ENCODE measurements at regions not wholly inside any gene's neighbourhood (a gene's known extent, or its start where the extent isn't known, plus 50 kb on each side); places are given as distances from the start of the nearest gene placed in this dataset.

- H3K4me3 Mint-ChIP-seq: no peak overlapping the region
- CTCF ChIA-PET: no interaction called here
- ATAC-seq (no peak), DNase-seq (no peak)
- no peak overlapping the region for H3K27ac Mint-ChIP-seq
- H3K9me3 Mint-ChIP-seq (ENCODE audit: low read depth): peaks cover 9% of the 10 kb centered on the region
- no peaks in the 10 kb centered on the region for H3K4me1 Mint-ChIP-seq
- no peaks in the 10 kb centered on the region for H3K27me3 Mint-ChIP-seq
- H3K36me3 Mint-ChIP-seq: no peaks in the 10 kb centered on the region
These were observed 819.0 kb upstream of the ADGRL4 start for GRCh38 chr1:79825551-79825950.

DNA sequence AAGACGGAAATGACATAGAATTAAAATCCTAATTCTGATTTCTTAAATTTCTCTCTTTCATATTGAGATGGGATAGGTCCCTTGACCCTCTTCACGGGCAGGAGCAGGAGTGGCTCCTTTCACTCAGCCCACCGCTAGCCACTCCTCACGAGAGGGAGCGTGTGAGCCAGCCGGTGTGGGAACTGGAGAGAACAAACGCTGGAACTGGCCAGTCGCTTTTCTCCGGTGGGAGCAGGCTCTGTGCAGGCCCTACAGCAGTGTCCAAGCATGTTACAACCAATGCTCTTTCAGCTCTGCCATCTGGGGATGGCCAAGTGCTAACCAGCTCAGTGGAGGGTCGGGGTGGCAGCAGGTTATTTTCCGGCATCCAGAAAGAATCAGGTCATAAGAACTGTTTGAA is 815.5 kb upstream of the ADGRL4 start:
- Mint-ChIP-seq H3K9me3 (ENCODE audit: low read depth) (peaks cover 5% of the 10 kb centered on the region), H3K4me3 (no peak overlapping the region), H3K27me3 (no peaks in the 10 kb centered on the region), H3K27ac (no peak overlapping the region), H3K36me3 (no peaks in the 10 kb centered on the region), H3K4me1 (no peaks in the 10 kb centered on the region)
- CTCF ChIA-PET: no interaction called here
- ATAC-seq: no peak
- DNase-seq: no peak

DNA sequence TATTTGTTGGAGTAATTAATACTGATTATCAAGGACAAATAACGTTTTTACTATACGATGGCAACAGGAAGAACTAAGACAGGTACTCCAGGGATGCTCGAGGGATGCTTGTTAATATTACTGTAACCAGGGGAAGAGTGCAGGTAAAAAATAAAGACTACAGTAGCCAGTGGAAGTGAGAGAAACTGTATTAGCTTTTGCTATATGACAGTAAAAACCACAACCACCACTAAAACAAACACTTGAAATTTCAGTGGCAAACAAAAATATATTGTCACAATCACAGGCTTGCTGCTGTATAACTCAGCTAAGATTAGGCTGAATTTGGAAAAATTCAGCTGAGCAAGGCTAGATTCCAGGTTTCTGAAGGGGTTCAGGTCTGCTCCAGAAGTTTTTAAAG is 812.6 kb upstream of the ADGRL4 start:
- Mint-ChIP-seq H3K4me1 (no peaks in the 10 kb centered on the region), H3K27me3 (no peaks in the 10 kb centered on the region), H3K27ac (no peak overlapping the region), H3K4me3 (no peak overlapping the region), H3K9me3 (ENCODE audit: low read depth) (peaks cover 8% of the 10 kb centered on the region), H3K36me3 (no peaks in the 10 kb centered on the region)
- DNase-seq (no peak), ATAC-seq (no peak)
- CTCF ChIA-PET: no interaction called here

- DNase-seq (no peak), ATAC-seq (no peak)
- peaks cover 8% of the 10 kb centered on the region for H3K9me3 Mint-ChIP-seq (ENCODE audit: low read depth)
- no peaks in the 10 kb centered on the region for H3K27me3 Mint-ChIP-seq
- no peak overlapping the region for H3K4me3 Mint-ChIP-seq
- H3K27ac Mint-ChIP-seq: no peak overlapping the region
- H3K4me1 Mint-ChIP-seq: no peaks in the 10 kb centered on the region
- CTCF ChIA-PET: no interaction called here
- no peaks in the 10 kb centered on the region for H3K36me3 Mint-ChIP-seq
These were observed 810.6 kb upstream of the ADGRL4 start for GRCh38 chr1:79817031-79817560.

- Mint-ChIP-seq H3K27ac (no peak overlapping the region), H3K4me3 (no peak overlapping the region), H3K4me1 (no peaks in the 10 kb centered on the region), H3K9me3 (ENCODE audit: low read depth) (peaks cover 3% of the 10 kb centered on the region), H3K36me3 (no peaks in the 10 kb centered on the region), H3K27me3 (no peaks in the 10 kb centered on the region)
- DNase-seq (no peak), ATAC-seq (no peak)
- CTCF ChIA-PET: no interaction called here
These were observed 808.6 kb upstream of the ADGRL4 start for GRCh38 chr1:79815115-79815514.

DNA sequence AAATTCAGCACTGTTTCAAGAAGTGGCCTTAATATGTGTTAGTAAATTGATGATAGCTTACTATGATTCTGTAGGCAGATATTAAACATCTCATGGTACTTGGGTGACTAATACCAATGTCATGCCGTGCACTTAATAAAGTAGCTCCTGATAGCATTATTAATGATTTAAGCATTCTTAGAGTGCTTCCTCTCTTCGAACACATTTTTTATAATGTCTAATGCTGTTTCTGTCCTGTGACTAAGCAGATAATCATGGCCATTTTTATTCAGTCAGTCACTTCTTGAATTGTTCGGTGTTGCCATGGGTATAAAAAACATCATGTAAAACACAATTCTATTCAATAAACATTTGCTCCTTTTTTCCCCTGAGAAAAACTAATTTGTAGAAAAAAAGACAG is 804.6 kb upstream of the ADGRL4 start:
- Mint-ChIP-seq H3K4me1 (no peaks in the 10 kb centered on the region), H3K27me3 (no peaks in the 10 kb centered on the region), H3K9me3 (ENCODE audit: low read depth) (peaks cover 3% of the 10 kb centered on the region), H3K36me3 (no peaks in the 10 kb centered on the region), H3K27ac (no peak overlapping the region), H3K4me3 (no peak overlapping the region)
- DNase-seq: no peak
- no peak for ATAC-seq
- CTCF ChIA-PET: no interaction called here

GRCh38 chr1:79808816-79809475 is 802.4 kb upstream of the ADGRL4 start:
- CTCF ChIA-PET: no interaction called here
- DNase-seq (no peak), ATAC-seq (no peak)
- no peaks in the 10 kb centered on the region for H3K36me3 Mint-ChIP-seq
- no peak overlapping the region for H3K4me3 Mint-ChIP-seq
- peaks cover 8% of the 10 kb centered on the region for H3K9me3 Mint-ChIP-seq (ENCODE audit: low read depth)
- H3K27me3 Mint-ChIP-seq: no peaks in the 10 kb centered on the region
- no peaks in the 10 kb centered on the region for H3K4me1 Mint-ChIP-seq
- no peak overlapping the region for H3K27ac Mint-ChIP-seq

GRCh38 chr1:79807816-79808215 is 801.3 kb upstream of the ADGRL4 start:
- CTCF ChIA-PET: no interaction called here
- Mint-ChIP-seq H3K36me3 (no peaks in the 10 kb centered on the region), H3K4me1 (no peaks in the 10 kb centered on the region), H3K27me3 (no peaks in the 10 kb centered on the region), H3K4me3 (no peak overlapping the region), H3K9me3 (ENCODE audit: low read depth) (peaks cover 8% of the 10 kb centered on the region), H3K27ac (no peak overlapping the region)
- DNase-seq (no peak), ATAC-seq (no peak)

DNA sequence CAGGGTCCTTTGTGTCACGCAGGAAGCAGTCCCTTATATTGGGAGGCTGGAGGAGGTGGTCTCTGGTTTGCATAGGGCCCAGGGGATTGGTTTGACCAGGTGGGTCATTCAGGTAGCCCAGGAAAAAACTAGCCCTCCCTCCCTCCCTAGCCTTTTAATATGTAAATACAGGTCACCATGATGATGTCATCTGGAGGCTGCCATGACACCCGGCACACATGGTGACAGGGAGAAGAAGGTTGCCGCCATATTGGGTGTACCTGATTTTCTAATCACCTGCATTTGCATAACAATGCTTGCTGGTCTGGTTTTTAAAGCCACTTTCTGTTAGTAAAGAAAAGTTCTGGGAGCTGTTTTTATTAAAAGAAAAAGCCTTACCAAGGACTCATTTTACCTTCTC is 791.0 kb upstream of the ADGRL4 start:
- no peak overlapping the region for H3K27ac Mint-ChIP-seq
- no peak for DNase-seq
- H3K4me1 Mint-ChIP-seq: no peaks in the 10 kb centered on the region
- CTCF ChIA-PET: no interaction called here
- no peaks in the 10 kb centered on the region for H3K27me3 Mint-ChIP-seq
- no peaks in the 10 kb centered on the region for H3K36me3 Mint-ChIP-seq
- H3K4me3 Mint-ChIP-seq: no peak overlapping the region
- peaks cover 11% of the 10 kb centered on the region for H3K9me3 Mint-ChIP-seq (ENCODE audit: low read depth)
- no peak for ATAC-seq

GRCh38 chr1:79796434-79796833 is 789.9 kb upstream of the ADGRL4 start:
- CTCF ChIA-PET: no interaction called here
- ATAC-seq (no peak), DNase-seq (no peak)
- Mint-ChIP-seq H3K36me3 (no peaks in the 10 kb centered on the region), H3K27me3 (no peaks in the 10 kb centered on the region), H3K27ac (no peak overlapping the region), H3K9me3 (ENCODE audit: low read depth) (peaks cover 9% of the 10 kb centered on the region), H3K4me1 (no peaks in the 10 kb centered on the region), H3K4me3 (no peak overlapping the region)

GRCh38 chr1:79792219-79792930 is 785.8 kb upstream of the ADGRL4 start:
- Mint-ChIP-seq H3K4me3 (no peak overlapping the region), H3K27me3 (no peaks in the 10 kb centered on the region), H3K27ac (no peak overlapping the region), H3K4me1 (no peaks in the 10 kb centered on the region), H3K36me3 (no peaks in the 10 kb centered on the region), H3K9me3 (ENCODE audit: low read depth) (peaks cover 12% of the 10 kb centered on the region)
- ATAC-seq (no peak), DNase-seq (no peak)
- CTCF ChIA-PET: no interaction called here

DNA sequence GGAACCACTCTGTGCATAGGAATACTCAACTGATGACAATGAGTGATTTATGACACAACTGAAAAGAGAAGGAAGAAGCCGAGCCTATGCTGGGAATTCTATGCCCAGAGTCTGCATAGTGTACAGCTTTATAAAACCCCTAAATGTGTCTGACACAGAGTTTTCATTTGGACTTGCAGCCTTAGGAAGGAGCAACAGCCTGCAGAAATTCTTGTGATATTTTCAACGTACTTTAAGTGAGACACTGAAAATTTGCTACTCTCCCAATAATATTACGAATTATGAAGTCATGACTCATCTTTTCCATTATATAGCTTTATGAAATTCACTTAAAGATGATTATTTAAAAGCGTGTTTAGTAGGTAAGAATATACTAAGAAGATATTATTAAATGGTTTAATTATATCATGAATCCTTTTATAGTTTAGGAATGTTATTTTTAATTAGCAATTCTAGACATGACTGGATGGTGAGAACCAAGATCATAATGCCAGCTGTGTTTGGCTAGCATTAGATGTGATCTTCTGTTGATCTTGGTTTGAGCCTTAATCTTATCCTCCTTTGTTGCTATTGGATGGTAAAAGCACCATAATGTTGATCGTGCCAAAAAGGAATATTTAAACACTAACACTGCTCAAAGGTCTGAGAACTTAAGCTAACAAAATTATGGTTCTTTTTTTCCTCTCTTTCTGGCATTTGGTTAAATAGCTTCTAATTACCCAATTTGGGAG is 785.1 kb upstream of the ADGRL4 start:
- CTCF ChIA-PET: no interaction called here

GRCh38 chr1:79790950-79791349 is 784.4 kb upstream of the ADGRL4 start:
- CTCF ChIA-PET: no interaction called here
- DNase-seq: no peak
- no peak overlapping the region for H3K4me3 Mint-ChIP-seq
- no peaks in the 10 kb centered on the region for H3K27me3 Mint-ChIP-seq
- H3K36me3 Mint-ChIP-seq: no peaks in the 10 kb centered on the region
- no peak for ATAC-seq
- H3K27ac Mint-ChIP-seq: no peak overlapping the region
- no peaks in the 10 kb centered on the region for H3K4me1 Mint-ChIP-seq
- peaks cover 9% of the 10 kb centered on the region for H3K9me3 Mint-ChIP-seq (ENCODE audit: low read depth)

More for the DNA sequence above, 785.1 kb upstream of the ADGRL4 start:
- no peak overlapping the region for H3K27ac Mint-ChIP-seq
- H3K27me3 Mint-ChIP-seq: no peaks in the 10 kb centered on the region
- H3K4me3 Mint-ChIP-seq: no peak overlapping the region
- peaks cover 9% of the 10 kb centered on the region for H3K9me3 Mint-ChIP-seq (ENCODE audit: low read depth)
- ATAC-seq: no peak
- H3K4me1 Mint-ChIP-seq: no peaks in the 10 kb centered on the region
- H3K36me3 Mint-ChIP-seq: no peaks in the 10 kb centered on the region
- DNase-seq: no peak

GRCh38 chr1:79787631-79788030 is 781.1 kb upstream of the ADGRL4 start:
- Mint-ChIP-seq H3K36me3 (no peaks in the 10 kb centered on the region), H3K27ac (no peak overlapping the region), H3K4me1 (no peaks in the 10 kb centered on the region), H3K9me3 (ENCODE audit: low read depth) (peaks cover 3% of the 10 kb centered on the region), H3K27me3 (no peaks in the 10 kb centered on the region), H3K4me3 (no peak overlapping the region)
- DNase-seq (no peak), ATAC-seq (no peak)
- CTCF ChIA-PET: no interaction called here

All from activated CD8-positive, alpha-beta memory T cell treated with anti-CD3 and anti-CD28 coated beads, Interleukin-2, amount 10 ng/mL, durations not matched to agents 7 days and 5 days (primary cell).